Activated effector memory CD4-positive, alpha-beta T cell treated with anti-CD3 and anti-CD28 coated beads, Interleukin-2, amount 50 U/mL, for 16 hours (primary cell): ENCODE measurements at regions not wholly inside any gene's neighbourhood (a gene's known extent, or its start where the extent isn't known, plus 50 kb on each side); places are given as distances from the start of the nearest gene placed in this dataset.
"Not testable (repeated sequence)": the region's sequence is repeated elsewhere in the genome, so short reads cannot be mapped to it uniquely, and the experiment has no call there.

Experiments used
- DNase-seq: peaks from one replicate; pipeline ENCODE4 v3.0.0-alpha.2; 2020

- DNase-seq = no peak
Observed at GRCh38 chr9:26789959-26790358, 102.6 kb downstream of the CAAP1 start.

- no peak for DNase-seq
Observed at GRCh38 chr9:26786564-26786963, 106.0 kb downstream of the CAAP1 start.

GRCh38 chr9:26782899-26783298 is 109.7 kb downstream of the CAAP1 start:
- no peak for DNase-seq

- no peak for DNase-seq
Observed at GRCh38 chr9:26781906-26782305, 110.7 kb downstream of the CAAP1 start.

GRCh38 chr9:26780307-26780706 is 112.3 kb downstream of the CAAP1 start:
- DNase-seq = not testable (repeated sequence)

- DNase-seq = no peak
Observed at GRCh38 chr9:26779062-26779461, 113.5 kb downstream of the CAAP1 start.

- DNase-seq = no peak
Observed at GRCh38 chr9:26775391-26775790, 117.2 kb downstream of the CAAP1 start.

GRCh38 chr9:26773056-26773455 is 119.5 kb downstream of the CAAP1 start:
- no peak for DNase-seq

- DNase-seq = no peak
Observed at GRCh38 chr9:26770821-26771220, 121.8 kb downstream of the CAAP1 start.

- no peak for DNase-seq
Observed at GRCh38 chr9:26768145-26768544, 124.5 kb downstream of the CAAP1 start.

- no peak for DNase-seq
Observed at GRCh38 chr9:26760675-26761074, 131.9 kb downstream of the CAAP1 start.

GRCh38 chr9:26758655-26759054 is 133.9 kb downstream of the CAAP1 start:
- no peak for DNase-seq

GRCh38 chr9:26756881-26757280 is 135.7 kb downstream of the CAAP1 start:
- no peak for DNase-seq

- no peak for DNase-seq
Observed at GRCh38 chr9:26755476-26755875, 137.1 kb downstream of the CAAP1 start.

- no peak for DNase-seq
Observed at GRCh38 chr9:26754509-26755164, 138.0 kb downstream of the CAAP1 start.

- DNase-seq = no peak
Observed at GRCh38 chr9:26753971-26754370, 138.6 kb downstream of the CAAP1 start.

GRCh38 chr9:26750162-26750561 is 142.4 kb downstream of the CAAP1 start:
- DNase-seq = no peak

GRCh38 chr9:26748449-26749058 is 144.0 kb downstream of the CAAP1 start:
- DNase-seq = no peak

GRCh38 chr9:26747611-26748010 is 145.0 kb downstream of the CAAP1 start:
- no peak for DNase-seq

- no peak for DNase-seq
Observed at GRCh38 chr9:26746357-26747072, 146.1 kb downstream of the CAAP1 start.

GRCh38 chr9:26745111-26745510 is 147.5 kb downstream of the CAAP1 start:
- DNase-seq = no peak

- no peak for DNase-seq
Observed at GRCh38 chr9:26744191-26744965, 148.2 kb downstream of the CAAP1 start.

- DNase-seq = no peak
Observed at GRCh38 chr9:26742828-26743476, 149.7 kb downstream of the CAAP1 start.
